Breast epithelium (tissue), 3 donors: ENCODE measurements at regions not wholly inside any gene's neighbourhood (a gene's known extent, or its start where the extent isn't known, plus 50 kb on each side); places are given as distances from the start of the nearest gene placed in this dataset.
"Not testable (repeated sequence)": the region's sequence is repeated elsewhere in the genome, so short reads cannot be mapped to it uniquely, and the experiment has no call there.

ENCODE experiments used
- CTCF ChIP-seq, 3 donors: fragments of 450-650 bp; IDR thresholded peaks; one replicate each; pipeline ENCODE4 v1.5.1; 2016 to 2017; ENCODE audit warnings: antibody characterized with exemption in 3 of 3, mild to moderate bottlenecking in 3 of 3, moderate library complexity in 3 of 3
- POLR2A ChIP-seq: fragments of 450-650 bp; IDR thresholded peaks from one replicate; pipeline ENCODE4 v1.6.1; 2016; ENCODE audit warnings: antibody characterized with exemption, mild to moderate bottlenecking, moderate library complexity
- POLR2AphosphoS5 ChIP-seq, 3 donors: sonication (generic); formaldehyde crosslinking; IDR thresholded peaks; one replicate each; pipeline ENCODE4 v1.6.1; 2017; ENCODE audit warnings: antibody characterized with exemption in 3 of 3

DNA sequence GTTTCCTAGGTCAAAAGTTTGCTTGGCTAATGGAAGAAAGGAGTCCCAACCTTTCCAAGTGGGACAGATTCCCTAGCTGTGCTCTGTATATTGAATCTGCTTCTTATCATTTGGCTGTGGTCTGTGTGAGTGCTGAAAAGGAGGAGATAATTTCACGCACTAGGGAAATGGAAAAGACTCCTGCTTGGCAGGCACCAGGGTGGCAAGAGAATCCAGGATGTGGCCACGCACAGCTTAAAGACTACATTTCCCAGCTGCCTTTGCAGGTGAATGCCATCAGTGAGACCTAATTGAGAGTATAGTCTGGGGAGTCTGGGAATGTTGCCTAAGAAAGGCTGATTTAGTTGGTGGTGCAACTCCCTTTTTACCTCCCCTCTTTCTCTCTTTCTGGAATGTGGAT lies 253.5 kb upstream of the PLGLB1 start:
- TF ChIP-seq CTCF (IDR thresholded peaks at IDR 0.05); POLR2A; POLR2AphosphoS5 (IDR thresholded peaks at IDR 0.05): not testable (repeated sequence)
